Stimulated activated CD8-positive, alpha-beta memory T cell treated with anti-CD3 and anti-CD28 coated beads, Interleukin-7, amount 100 ng/mL, for 1 hour (primary cell): ENCODE measurements at regions not wholly inside any gene's neighbourhood (a gene's known extent, or its start where the extent isn't known, plus 50 kb on each side); places are given as distances from the start of the nearest gene placed in this dataset.

Source experiments
- DNase-seq, 2 donors: peaks; one replicate each; pipeline ENCODE4 v3.0.0-alpha.2; 2020; ENCODE audit warnings: low read depth in 2 of 2

DNA sequence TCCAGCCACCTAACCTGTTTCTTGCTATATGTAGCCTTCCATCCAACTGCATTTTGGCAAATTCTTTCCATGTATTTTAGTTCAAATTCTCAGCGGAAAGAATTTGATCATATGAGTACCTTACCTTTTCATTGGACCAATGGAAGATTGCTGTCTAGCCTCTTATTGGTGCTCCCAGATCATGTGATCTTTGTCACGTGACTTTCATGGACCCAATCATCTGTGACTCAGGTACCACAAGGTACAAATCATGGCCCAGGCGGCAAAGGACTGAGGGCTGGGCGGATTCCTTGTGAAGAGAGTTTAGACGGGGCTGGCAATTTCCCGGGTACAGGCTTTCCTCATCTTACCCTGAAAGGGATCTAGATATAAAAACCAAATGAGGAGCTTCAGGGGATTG, 85.9 kb upstream of the TBX20 start:
- DNase-seq = no peak

- no peak for DNase-seq
These were observed 82.5 kb upstream of the TBX20 start for GRCh38 chr7:35336444-35336843.

GRCh38 chr7:35334506-35334905, 80.6 kb upstream of the TBX20 start:
- no peak for DNase-seq

DNA sequence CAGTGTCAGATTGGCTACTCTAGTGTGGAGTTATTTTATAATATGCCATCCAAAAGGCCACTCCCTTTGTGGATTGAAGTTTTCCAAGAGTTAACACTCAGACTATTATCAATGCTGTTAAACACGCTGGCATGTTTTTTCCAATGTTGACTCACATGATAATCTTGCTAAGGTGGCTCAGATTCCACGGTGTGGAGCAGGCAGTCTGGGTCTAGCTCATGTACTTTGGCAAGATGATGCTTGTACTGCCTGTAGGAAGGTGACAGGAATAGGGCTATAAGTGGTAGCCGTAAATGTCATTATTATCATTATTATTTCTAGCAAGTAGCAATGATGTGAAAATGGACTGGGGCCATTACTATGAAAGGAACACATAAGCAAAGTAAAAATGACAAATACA, 79.4 kb upstream of the TBX20 start:
- no peak for DNase-seq

DNA sequence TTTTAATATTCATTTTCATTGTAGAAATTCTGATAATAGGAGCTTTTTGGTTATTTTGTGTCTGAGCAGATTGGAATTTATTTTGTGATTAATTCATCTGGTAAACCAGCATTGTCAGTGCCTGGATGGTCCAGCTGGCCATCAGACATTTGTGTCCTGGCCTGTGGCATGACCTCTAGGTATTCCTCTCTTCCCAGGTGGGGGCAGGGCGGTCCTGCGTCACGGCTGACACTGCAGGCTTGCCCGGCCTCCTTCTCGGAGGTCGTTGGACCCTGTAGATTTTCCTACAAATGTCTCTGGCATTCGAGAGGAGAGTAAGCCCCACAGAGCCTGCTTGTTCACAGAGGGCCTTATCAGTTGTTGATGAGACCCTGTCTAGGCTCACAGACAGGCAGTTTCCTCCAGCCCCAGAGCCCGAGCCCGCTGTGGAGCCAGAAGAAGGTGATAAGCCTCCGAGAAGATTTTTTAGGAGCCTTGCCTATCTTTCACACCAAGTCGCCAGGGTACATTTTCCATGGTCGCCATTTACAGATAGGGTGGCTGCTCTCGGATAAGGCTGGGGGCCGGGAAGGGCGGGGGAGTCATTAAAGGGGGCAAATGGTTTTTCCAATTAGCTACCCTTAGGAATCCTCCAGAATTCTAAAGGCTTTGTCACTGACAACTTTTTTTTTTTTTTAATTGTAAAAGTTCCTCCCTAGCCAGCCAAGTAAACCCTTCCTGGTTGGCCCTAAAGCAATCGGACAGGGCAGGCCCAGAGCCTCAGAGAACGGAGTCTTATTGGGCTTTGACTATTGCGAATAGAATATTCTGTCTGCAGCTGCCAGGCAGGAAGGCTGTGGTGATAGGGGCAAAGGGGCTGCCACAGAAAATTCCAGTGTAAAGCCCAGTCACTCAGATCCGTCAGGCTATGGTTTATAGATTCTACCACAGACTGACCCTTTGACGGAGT, 78.1 kb upstream of the TBX20 start:
- DNase-seq = no peak

DNA sequence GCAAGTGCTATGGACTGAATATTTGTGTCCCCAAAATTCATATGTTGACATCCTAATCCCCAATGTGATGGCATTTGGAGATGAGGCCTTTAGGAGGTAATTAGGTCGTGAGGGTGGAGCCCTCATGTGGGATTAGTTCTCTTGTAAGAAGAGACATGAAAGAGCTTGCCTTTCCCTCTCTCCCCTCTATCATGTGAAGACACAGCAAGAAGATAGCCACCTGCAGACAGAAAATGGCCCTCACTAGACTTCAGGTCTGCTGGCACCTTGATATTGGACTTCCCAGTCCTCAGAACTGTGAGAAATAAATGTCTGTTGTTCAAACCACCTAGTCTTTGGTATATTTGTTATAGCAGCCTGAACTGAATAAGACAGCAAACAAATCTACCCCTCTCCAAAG, 75.1 kb upstream of the TBX20 start:
- DNase-seq = no peak

GRCh38 chr7:35319606-35320005, 65.7 kb upstream of the TBX20 start:
- no peak for DNase-seq

DNA sequence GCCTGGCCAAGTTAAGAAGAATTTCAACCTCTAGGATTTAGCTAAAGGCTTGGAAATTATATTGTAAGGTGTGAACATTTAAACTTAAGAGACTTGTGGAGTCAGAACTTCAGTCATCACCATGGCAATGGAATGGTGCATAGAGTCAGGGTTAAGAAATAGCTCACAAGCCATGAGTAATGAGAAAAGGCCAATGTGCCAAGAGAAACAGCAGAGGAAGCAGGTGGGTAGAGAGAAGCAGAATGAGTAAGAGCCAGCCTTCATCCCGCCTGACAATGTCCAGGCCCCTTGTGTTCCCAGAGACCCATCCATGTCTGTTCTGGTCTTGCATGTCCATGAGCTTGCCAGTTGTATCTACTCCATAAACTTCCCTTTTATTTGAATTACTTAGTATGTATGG, 62.6 kb upstream of the TBX20 start:
- DNase-seq = no peak

DNA sequence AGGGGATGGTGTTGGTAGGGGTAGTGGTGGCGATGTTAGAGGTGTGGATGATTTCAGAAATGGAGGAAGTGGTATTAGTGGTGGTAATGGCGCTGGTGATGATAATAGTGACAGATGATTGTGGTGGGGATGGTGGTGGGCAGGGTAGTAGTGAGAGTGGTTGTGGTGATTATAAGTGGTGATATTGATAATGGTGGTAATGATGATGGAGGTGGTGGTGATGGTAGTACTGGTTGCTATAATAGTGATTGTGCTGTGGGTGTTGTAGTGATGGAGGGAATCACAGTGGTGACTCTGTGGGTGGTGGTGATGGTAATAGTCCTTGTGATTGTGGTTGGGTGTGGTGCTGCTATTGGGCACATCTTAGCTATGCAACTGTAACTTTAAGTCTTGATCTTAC, 61.6 kb upstream of the TBX20 start:
- no peak for DNase-seq

DNA sequence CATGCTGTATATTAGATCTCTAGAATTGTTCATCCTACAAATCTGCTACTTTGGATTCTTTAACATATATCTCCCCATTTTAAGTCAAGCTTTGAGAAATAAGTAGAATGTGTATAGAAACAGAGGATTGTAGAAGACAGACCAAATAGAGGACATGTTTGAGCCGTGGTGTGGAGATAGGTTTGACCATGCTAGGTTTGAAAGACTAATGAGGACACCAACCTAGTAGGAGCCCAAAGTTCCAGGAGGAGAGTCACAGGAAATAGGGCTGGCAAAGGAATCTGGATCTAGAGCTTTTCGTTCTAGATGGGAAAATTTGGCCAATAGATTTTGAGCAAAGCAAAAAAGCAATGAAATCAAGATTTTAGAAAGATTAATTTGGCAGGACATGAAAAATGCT, 60.5 kb upstream of the TBX20 start:
- DNase-seq = no peak

GRCh38 chr7:35313575-35313974, 59.7 kb upstream of the TBX20 start:
- DNase-seq = no peak
